DND-41 (cell line): ENCODE measurements at regions not wholly inside any gene's neighbourhood (a gene's known extent, or its start where the extent isn't known, plus 50 kb on each side); places are given as distances from the start of the nearest gene placed in this dataset.

Experiments
- ATAC-seq: fragments of 200-7000 bp; cut with Tn5 transposase; 3 replicates; pipeline ENCODE4 v1.9.1; 2021; ENCODE audit warnings: low read depth; ENCODE audit not compliant: insufficient read depth
- DNase-seq: peaks from one replicate; pipeline ENCODE4 v3.0.0-alpha.2; 2020
- H2AFZ ChIP-seq: 2 replicates; pipeline ENCODE4 v1.6.0; 2012; ENCODE audit warnings: low read depth, low read length
- H3K27ac ChIP-seq: 2 replicates; pipeline ENCODE4 v1.5.1; 2012; ENCODE audit warnings: low read length, inconsistent platforms
- H3K27me3 ChIP-seq: fragments of 200-600 bp; sonication (generic); 2 replicates; pipeline ENCODE4 v1.6.0; 2012; ENCODE audit warnings: low read length, mild to moderate bottlenecking, inconsistent platforms; ENCODE audit not compliant: insufficient read depth, poor library complexity
- H3K36me3 ChIP-seq: 2 replicates; pipeline ENCODE4 v1.5.1; 2012; ENCODE audit warnings: low read length, inconsistent platforms; ENCODE audit not compliant: insufficient read depth
- H3K4me1 ChIP-seq: 2 replicates; pipeline ENCODE4 v1.5.1; 2012; ENCODE audit warnings: mild to moderate bottlenecking, low read length; ENCODE audit not compliant: insufficient read depth
- H3K4me2 ChIP-seq: 2 replicates; pipeline ENCODE4 v1.6.0; 2012; ENCODE audit warnings: mild to moderate bottlenecking, moderate library complexity, low read length, inconsistent platforms; ENCODE audit not compliant: insufficient read depth
- H3K4me3 ChIP-seq, 2 experiments: fragments of 200-600 bp in 1 of 2; shearing (Covaris generic) in 1 of 2; 2 replicates each; pipeline ENCODE4 v1.5.1; 2012 to 2016; ENCODE audit warnings: inconsistent platforms in 2 of 2, low read length in 2 of 2, mild to moderate bottlenecking in 2 of 2, low read depth in 1 of 2, moderate library complexity in 1 of 2
- H3K79me2 ChIP-seq: 2 replicates; pipeline ENCODE4 v1.6.0; 2012; ENCODE audit warnings: low read length, inconsistent platforms; ENCODE audit not compliant: insufficient read depth
- H3K9ac ChIP-seq: 2 replicates; pipeline ENCODE4 v1.6.0; 2012; ENCODE audit warnings: low read depth, mild to moderate bottlenecking, inconsistent platforms, low read length, moderate library complexity
- H3K9me3 ChIP-seq: 2 replicates; pipeline ENCODE4 v1.5.1; 2012; ENCODE audit warnings: low read length, moderate library complexity, mild to moderate bottlenecking, inconsistent platforms; ENCODE audit not compliant: insufficient read depth, severe bottlenecking
- H4K20me1 ChIP-seq: 2 replicates; pipeline ENCODE4 v1.6.0; 2012; ENCODE audit warnings: low read length; ENCODE audit not compliant: insufficient read depth
- EZH2 ChIP-seq: IDR thresholded peaks from 3 replicates; pipeline ENCODE4 v1.6.1; 2012; ENCODE audit warnings: borderline replicate concordance, low read depth, mild to moderate bottlenecking, moderate library complexity, low read length, inconsistent platforms; ENCODE audit not compliant: severe bottlenecking
- TF ChIP-seq, protein P1 (sequence below): IDR thresholded peaks from 2 replicates; pipeline ENCODE4 v1.5.1; 2012; ENCODE audit warnings: borderline replicate concordance, low read length, moderate library complexity, mild to moderate bottlenecking; ENCODE audit not compliant: poor library complexity, severe bottlenecking; ENCODE audit errors: extremely low read depth

DNA sequence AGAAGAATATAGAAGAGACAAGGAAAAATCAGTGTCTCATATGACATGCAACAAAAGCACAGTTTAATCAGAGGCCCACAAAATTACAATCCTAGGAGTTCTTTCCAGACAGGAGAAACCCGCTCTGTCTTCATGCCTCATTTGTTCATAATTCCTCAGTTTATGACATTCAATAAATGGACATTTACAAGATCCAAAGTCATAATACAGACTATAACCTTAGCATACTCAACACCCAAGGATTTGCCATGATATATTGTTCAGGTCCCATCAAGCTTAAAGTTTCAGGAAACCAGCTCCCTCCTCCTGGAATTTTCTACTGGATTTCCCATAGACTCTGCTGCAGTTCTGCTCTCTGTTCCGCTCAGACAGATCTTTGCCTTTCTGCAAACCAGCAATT, 56.4 kb upstream of the POMP start:
- H2AFZ ChIP-seq: no peak overlapping the region
- no peak for ATAC-seq
- H3K4me2 ChIP-seq: no peak overlapping the region
- no peak overlapping the region for H3K4me3 ChIP-seq
- H3K9me3 ChIP-seq: no peaks in the 10 kb centered on the region
- no peaks in the 10 kb centered on the region for H3K36me3 ChIP-seq
- H3K9ac ChIP-seq: no peak overlapping the region
- no peaks in the 10 kb centered on the region for H3K27me3 ChIP-seq
- H3K79me2 ChIP-seq: no peaks in the 10 kb centered on the region
- DNase-seq: no peak
- H3K4me1 ChIP-seq: no peaks in the 10 kb centered on the region
- H4K20me1 ChIP-seq: no peaks in the 10 kb centered on the region
- no peak overlapping the region for H3K27ac ChIP-seq
- TF ChIP-seq, protein P1, sequence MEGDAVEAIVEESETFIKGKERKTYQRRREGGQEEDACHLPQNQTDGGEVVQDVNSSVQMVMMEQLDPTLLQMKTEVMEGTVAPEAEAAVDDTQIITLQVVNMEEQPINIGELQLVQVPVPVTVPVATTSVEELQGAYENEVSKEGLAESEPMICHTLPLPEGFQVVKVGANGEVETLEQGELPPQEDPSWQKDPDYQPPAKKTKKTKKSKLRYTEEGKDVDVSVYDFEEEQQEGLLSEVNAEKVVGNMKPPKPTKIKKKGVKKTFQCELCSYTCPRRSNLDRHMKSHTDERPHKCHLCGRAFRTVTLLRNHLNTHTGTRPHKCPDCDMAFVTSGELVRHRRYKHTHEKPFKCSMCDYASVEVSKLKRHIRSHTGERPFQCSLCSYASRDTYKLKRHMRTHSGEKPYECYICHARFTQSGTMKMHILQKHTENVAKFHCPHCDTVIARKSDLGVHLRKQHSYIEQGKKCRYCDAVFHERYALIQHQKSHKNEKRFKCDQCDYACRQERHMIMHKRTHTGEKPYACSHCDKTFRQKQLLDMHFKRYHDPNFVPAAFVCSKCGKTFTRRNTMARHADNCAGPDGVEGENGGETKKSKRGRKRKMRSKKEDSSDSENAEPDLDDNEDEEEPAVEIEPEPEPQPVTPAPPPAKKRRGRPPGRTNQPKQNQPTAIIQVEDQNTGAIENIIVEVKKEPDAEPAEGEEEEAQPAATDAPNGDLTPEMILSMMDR: no peak
- no peak for TF ChIP-seq EZH2

DNA sequence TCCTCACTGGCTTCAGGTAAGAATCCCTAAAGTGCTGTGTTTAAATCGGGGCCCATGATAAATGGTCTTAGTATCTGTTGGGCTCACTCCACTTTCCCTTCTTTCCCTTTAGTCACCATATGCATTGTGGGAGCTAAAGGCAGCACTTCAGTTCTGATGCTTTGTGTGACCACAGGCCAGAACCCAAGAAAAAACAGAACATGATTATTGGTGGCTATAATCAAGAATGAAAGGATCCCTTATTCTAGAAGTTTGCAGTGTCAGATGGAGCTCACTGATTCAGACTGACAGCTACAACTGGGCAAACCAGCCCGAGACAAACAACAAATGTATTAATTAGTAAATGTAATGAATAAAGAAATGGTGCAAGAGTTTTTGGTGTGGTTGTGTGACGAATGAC, 57.3 kb upstream of the POMP start:
- H3K79me2 ChIP-seq: no peaks in the 10 kb centered on the region
- no peaks in the 10 kb centered on the region for H3K4me1 ChIP-seq
- H3K27ac ChIP-seq: no peak overlapping the region
- TF ChIP-seq, protein P1: no peak
- no peak for TF ChIP-seq EZH2
- no peak overlapping the region for H3K4me3 ChIP-seq
- ATAC-seq (no peak), DNase-seq (no peak)
- no peaks in the 10 kb centered on the region for H4K20me1 ChIP-seq
- H3K4me2 ChIP-seq: no peak overlapping the region
- H3K9me3 ChIP-seq: no peaks in the 10 kb centered on the region
- H3K36me3 ChIP-seq: no peaks in the 10 kb centered on the region
- no peak overlapping the region for H2AFZ ChIP-seq
- no peak overlapping the region for H3K9ac ChIP-seq
- no peaks in the 10 kb centered on the region for H3K27me3 ChIP-seq

- Histone ChIP-seq H3K4me2 (no peak overlapping the region), H2AFZ (no peak overlapping the region), H3K9ac (no peak overlapping the region), H3K36me3 (no peaks in the 10 kb centered on the region), H3K27me3 (no peaks in the 10 kb centered on the region), H3K9me3 (no peaks in the 10 kb centered on the region), H3K27ac (no peak overlapping the region), H3K4me3 (no peak overlapping the region), H4K20me1 (no peaks in the 10 kb centered on the region), H3K4me1 (no peaks in the 10 kb centered on the region), H3K79me2 (no peaks in the 10 kb centered on the region)
- DNase-seq (no peak), ATAC-seq (no peak)
- TF ChIP-seq, protein P1: no peak
- no peak for TF ChIP-seq EZH2
These were observed 61.3 kb upstream of the POMP start for GRCh38 chr13:28597641-28598040.

DNA sequence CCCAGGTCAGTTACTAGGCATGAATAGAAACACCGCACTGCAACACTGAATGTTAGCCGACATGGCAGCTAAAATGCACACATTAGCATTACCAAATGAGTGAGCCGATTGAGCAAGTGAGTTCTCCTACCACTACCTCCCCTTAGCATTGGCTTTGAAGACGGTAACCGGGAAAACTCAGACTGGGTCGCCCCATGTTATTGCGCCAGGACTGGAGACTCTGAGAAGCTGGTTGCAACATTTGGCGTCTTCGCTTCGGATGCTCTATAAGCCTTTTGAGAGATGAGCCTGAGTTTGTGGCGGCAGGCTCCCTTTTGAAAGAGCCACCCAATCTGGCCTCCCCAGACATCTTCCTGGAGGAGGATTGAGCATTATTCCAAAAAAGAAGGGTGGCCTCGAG, 68.5 kb upstream of the POMP start:
- Histone ChIP-seq H3K79me2 (no peaks in the 10 kb centered on the region), H4K20me1 (no peaks in the 10 kb centered on the region), H3K36me3 (no peaks in the 10 kb centered on the region), H3K4me2 (no peak overlapping the region), H3K9ac (no peak overlapping the region), H3K4me1 (no peaks in the 10 kb centered on the region), H3K27me3 (no peaks in the 10 kb centered on the region), H3K4me3 (no peak overlapping the region), H2AFZ (no peak overlapping the region), H3K27ac (no peak overlapping the region), H3K9me3 (no peaks in the 10 kb centered on the region)
- TF ChIP-seq EZH2: no peak
- TF ChIP-seq, protein P1: no peak
- no peak for DNase-seq
- ATAC-seq: no peak
